ENCODE measurements at regions not wholly inside any gene's neighbourhood (a gene's known extent, or its start where the extent isn't known, plus 50 kb on each side); places are given as distances from the start of the nearest gene placed in this dataset.

DNA sequence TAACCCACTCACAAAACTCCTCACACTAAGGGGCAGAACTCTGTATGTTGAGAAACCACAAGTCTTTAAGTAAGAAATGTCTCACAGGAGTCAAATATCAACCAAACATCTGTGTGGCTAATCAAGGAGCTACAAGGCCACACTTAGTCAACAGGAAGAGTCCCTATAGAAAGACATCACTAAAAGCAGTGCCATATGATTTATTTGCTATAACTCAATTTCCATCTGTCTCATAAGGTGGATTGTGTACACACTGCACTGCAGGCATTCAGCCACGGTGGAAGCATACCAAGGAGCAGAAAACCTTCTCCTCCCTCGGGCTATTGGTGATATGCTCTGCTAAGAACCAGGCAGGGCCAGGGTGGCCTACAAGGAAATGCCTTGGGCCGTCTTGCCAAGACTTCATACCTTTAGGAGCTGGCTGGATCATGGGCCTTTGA is 197.6 kb upstream of the CFAP20DC start:
- TF ChIP-seq SUZ12 (IDR thresholded peaks at IDR 0.05; ENCODE audit: extremely low read depth, insufficient read depth, insufficient read length) (no peak), YY1 (IDR thresholded peaks at IDR 0.05; ENCODE audit: insufficient read depth, insufficient read length) (no peak)
